ENCODE measurements at regions not wholly inside any gene's neighbourhood (a gene's known extent, or its start where the extent isn't known, plus 50 kb on each side); places are given as distances from the start of the nearest gene placed in this dataset.
"Not testable (repeated sequence)": the region's sequence is repeated elsewhere in the genome, so short reads cannot be mapped to it uniquely, and the experiment has no call there.

GRCh38 chr18:33835419-33835818 lies 257.4 kb downstream of the ASXL3 start:
- Histone ChIP-seq H3K27ac (ENCODE audit: low read depth, low read length) (no peak overlapping the region), H3K27me3 (ENCODE audit: control insufficient read depth in 1 of 2, insufficient read depth in 2 of 2, low read length in 2 of 2) (no peaks in the 10 kb centered on the region), H3K4me1 (ENCODE audit: insufficient read depth, low read length) (peaks cover 7% of the 10 kb centered on the region), H3K9me3 (ENCODE audit: low read length) (no peaks in the 10 kb centered on the region), H3K9ac (ENCODE audit: low read length) (no peak overlapping the region), H3K4me3 (ENCODE audit: low read depth in 1 of 2, low read length in 2 of 2) (no peak overlapping the region), H3K36me3 (ENCODE audit: insufficient read depth, low read length) (no peaks in the 10 kb centered on the region)

GRCh38 chr18:33833842-33834241 lies 255.8 kb downstream of the ASXL3 start:
- H3K4me3 ChIP-seq (ENCODE audit: low read depth in 1 of 2, low read length in 2 of 2): no peak overlapping the region
- no peaks in the 10 kb centered on the region for H3K27me3 ChIP-seq (ENCODE audit: control insufficient read depth in 1 of 2, insufficient read depth in 2 of 2, low read length in 2 of 2)
- no peak overlapping the region for H3K27ac ChIP-seq (ENCODE audit: low read depth, low read length)
- no peak overlapping the region for H3K9ac ChIP-seq (ENCODE audit: low read length)
- H3K4me1 ChIP-seq (ENCODE audit: insufficient read depth, low read length): no peaks in the 10 kb centered on the region
- no peaks in the 10 kb centered on the region for H3K36me3 ChIP-seq (ENCODE audit: insufficient read depth, low read length)
- H3K9me3 ChIP-seq (ENCODE audit: low read length): no peaks in the 10 kb centered on the region

DNA sequence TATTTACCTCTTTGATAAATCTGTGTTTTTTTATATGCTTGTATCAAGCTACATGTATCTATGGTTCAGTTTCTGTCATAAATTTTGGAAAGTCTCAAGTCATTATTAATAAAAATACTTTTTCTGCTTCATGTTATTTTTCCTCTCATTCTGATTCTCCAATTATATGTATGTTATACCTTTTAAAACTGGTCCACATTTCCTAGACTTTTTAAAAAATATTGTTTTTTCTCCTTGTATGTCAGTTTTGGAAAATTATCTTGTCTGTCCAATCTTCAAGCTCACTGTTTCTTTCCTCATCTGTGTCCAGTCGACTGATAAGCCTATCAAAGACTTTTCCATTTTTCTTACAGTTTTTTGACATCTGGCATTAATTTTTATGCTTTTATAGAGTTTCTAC lies 253.4 kb downstream of the ASXL3 start:
- no peaks in the 10 kb centered on the region for H3K9me3 ChIP-seq (ENCODE audit: low read length)
- no peak overlapping the region for H3K4me3 ChIP-seq (ENCODE audit: low read depth in 1 of 2, low read length in 2 of 2)
- H3K36me3 ChIP-seq (ENCODE audit: insufficient read depth, low read length): no peaks in the 10 kb centered on the region
- H3K27me3 ChIP-seq (ENCODE audit: control insufficient read depth in 1 of 2, insufficient read depth in 2 of 2, low read length in 2 of 2): no peaks in the 10 kb centered on the region
- H3K27ac ChIP-seq (ENCODE audit: low read depth, low read length): no peak overlapping the region
- H3K4me1 ChIP-seq (ENCODE audit: insufficient read depth, low read length): no peaks in the 10 kb centered on the region
- no peak overlapping the region for H3K9ac ChIP-seq (ENCODE audit: low read length)

DNA sequence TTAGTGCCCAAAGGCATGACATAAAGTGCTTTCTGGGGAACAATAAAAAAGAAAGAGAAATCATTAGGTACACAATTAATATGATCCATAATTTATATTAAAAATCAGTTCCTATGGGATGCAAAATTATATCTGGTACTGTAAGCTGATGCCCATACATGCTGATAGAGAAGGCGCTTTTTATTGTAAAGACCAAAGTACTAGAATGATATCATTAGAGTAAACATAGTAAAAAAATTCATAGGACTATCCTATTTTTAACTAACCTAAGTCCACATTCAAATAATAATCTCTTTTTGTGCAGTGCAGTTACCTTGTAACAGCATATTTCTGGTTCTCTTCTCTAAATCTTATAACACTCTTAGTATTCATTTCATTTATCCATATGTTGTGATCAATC lies 252.2 kb downstream of the ASXL3 start:
- Histone ChIP-seq H3K9me3 (ENCODE audit: low read length) (no peaks in the 10 kb centered on the region), H3K27ac (ENCODE audit: low read depth, low read length) (no peak overlapping the region), H3K27me3 (ENCODE audit: control insufficient read depth in 1 of 2, insufficient read depth in 2 of 2, low read length in 2 of 2) (no peaks in the 10 kb centered on the region), H3K4me3 (ENCODE audit: low read depth in 1 of 2, low read length in 2 of 2) (no peak overlapping the region), H3K9ac (ENCODE audit: low read length) (no peak overlapping the region), H3K4me1 (ENCODE audit: insufficient read depth, low read length) (no peaks in the 10 kb centered on the region), H3K36me3 (ENCODE audit: insufficient read depth, low read length) (no peaks in the 10 kb centered on the region)

GRCh38 chr18:33828949-33829348 lies 250.9 kb downstream of the ASXL3 start:
- Histone ChIP-seq H3K9me3 (ENCODE audit: low read length) (no peaks in the 10 kb centered on the region), H3K27ac (ENCODE audit: low read depth, low read length) (no peak overlapping the region), H3K4me3 (ENCODE audit: low read depth in 1 of 2, low read length in 2 of 2) (no peak overlapping the region), H3K36me3 (ENCODE audit: insufficient read depth, low read length) (no peaks in the 10 kb centered on the region), H3K4me1 (ENCODE audit: insufficient read depth, low read length) (no peaks in the 10 kb centered on the region), H3K9ac (ENCODE audit: low read length) (no peak overlapping the region), H3K27me3 (ENCODE audit: control insufficient read depth in 1 of 2, insufficient read depth in 2 of 2, low read length in 2 of 2) (no peaks in the 10 kb centered on the region)

DNA sequence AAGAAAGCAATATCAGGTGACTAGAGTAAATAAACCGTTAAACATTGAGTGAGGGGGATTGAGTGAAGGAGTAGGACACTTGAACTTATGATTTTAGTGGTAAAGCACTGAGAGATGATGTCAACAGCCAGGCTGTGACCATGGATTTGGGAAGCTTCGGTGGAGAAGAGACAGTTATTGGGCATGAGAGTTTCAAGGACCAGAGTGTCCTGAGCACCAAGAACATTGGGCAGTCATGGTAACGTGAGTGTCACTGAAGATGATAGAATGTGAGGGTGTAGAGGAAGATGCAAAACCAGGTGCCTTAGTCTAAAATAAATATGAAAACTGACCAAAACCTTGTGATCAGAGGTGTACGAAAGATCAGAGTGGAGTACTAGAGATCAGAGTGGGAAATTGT lies 248.1 kb downstream of the ASXL3 start:
- Histone ChIP-seq H3K27me3 (ENCODE audit: control insufficient read depth in 1 of 2, insufficient read depth in 2 of 2, low read length in 2 of 2) (no peaks in the 10 kb centered on the region), H3K27ac (ENCODE audit: low read depth, low read length) (no peak overlapping the region), H3K9me3 (ENCODE audit: low read length) (no peaks in the 10 kb centered on the region), H3K9ac (ENCODE audit: low read length) (no peak overlapping the region), H3K36me3 (ENCODE audit: insufficient read depth, low read length) (no peaks in the 10 kb centered on the region), H3K4me3 (ENCODE audit: low read depth in 1 of 2, low read length in 2 of 2) (no peak overlapping the region), H3K4me1 (ENCODE audit: insufficient read depth, low read length) (no peaks in the 10 kb centered on the region)

GRCh38 chr18:33821503-33821902 lies 243.5 kb downstream of the ASXL3 start:
- H3K9me3 ChIP-seq (ENCODE audit: low read length): no peaks in the 10 kb centered on the region
- no peak overlapping the region for H3K27ac ChIP-seq (ENCODE audit: low read depth, low read length)
- no peaks in the 10 kb centered on the region for H3K27me3 ChIP-seq (ENCODE audit: control insufficient read depth in 1 of 2, insufficient read depth in 2 of 2, low read length in 2 of 2)
- no peaks in the 10 kb centered on the region for H3K36me3 ChIP-seq (ENCODE audit: insufficient read depth, low read length)
- H3K4me1 ChIP-seq (ENCODE audit: insufficient read depth, low read length): no peaks in the 10 kb centered on the region
- H3K9ac ChIP-seq (ENCODE audit: low read length): no peak overlapping the region
- H3K4me3 ChIP-seq (ENCODE audit: low read depth in 1 of 2, low read length in 2 of 2): no peak overlapping the region

DNA sequence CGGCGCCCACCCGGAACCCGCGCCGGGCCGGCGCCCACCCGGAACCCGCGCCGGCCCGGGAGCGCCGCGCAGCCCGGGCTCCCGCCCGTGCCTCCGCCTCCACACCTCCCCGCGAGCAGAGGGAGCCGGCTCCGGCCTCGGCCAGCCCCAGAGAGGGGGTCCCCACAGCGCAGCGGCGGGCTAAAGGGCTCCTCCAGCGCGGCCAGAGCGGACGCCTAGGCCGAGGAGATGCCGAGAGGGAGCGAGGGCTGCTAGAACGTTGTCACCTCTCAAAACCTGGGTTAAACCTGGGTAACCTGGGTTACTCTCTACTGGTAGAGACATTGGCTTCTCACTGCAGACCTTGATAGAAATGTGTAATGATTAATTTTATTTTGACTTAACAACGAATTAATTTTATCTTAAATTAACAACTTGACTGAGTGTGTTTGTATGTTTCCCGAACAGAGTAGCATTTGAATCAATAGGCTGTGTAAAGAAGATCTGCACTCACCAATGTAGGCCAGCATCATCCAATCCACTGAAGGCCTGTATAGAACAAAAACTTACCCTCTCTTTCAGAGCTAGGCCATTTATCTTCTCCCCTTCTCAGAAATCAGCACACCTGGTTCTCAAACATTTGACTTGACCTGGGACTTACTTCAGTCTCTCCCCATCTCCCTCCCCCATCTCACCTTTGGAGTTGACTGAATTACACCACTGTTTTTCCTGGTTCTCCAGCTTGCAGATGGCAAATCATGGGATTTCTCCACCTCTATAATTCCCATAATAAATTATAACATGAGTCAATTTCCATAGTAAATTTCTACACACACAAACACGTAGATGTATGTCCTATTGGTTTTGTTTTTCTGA lies 242.7 kb downstream of the ASXL3 start:
- H3K27ac ChIP-seq (ENCODE audit: low read depth, low read length): no peak overlapping the region
- no peaks in the 10 kb centered on the region for H3K27me3 ChIP-seq (ENCODE audit: control insufficient read depth in 1 of 2, insufficient read depth in 2 of 2, low read length in 2 of 2)
- no peak overlapping the region for H3K4me3 ChIP-seq (ENCODE audit: low read depth in 1 of 2, low read length in 2 of 2)
- H3K4me1 ChIP-seq (ENCODE audit: insufficient read depth, low read length): no peaks in the 10 kb centered on the region
- H3K9me3 ChIP-seq (ENCODE audit: low read length): no peaks in the 10 kb centered on the region
- no peaks in the 10 kb centered on the region for H3K36me3 ChIP-seq (ENCODE audit: insufficient read depth, low read length)
- H3K9ac ChIP-seq (ENCODE audit: low read length): no peak overlapping the region

- not testable (repeated sequence) for H3K9ac ChIP-seq (ENCODE audit: low read length); H3K4me1 ChIP-seq (ENCODE audit: insufficient read depth, low read length); H3K27me3 ChIP-seq (ENCODE audit: control insufficient read depth in 1 of 2, insufficient read depth in 2 of 2, low read length in 2 of 2); H3K9me3 ChIP-seq (ENCODE audit: low read length); H3K4me3 ChIP-seq (ENCODE audit: low read depth in 1 of 2, low read length in 2 of 2); H3K27ac ChIP-seq (ENCODE audit: low read depth, low read length); H3K36me3 ChIP-seq (ENCODE audit: insufficient read depth, low read length)
Observed at GRCh38 chr18:33819692-33820343, 241.8 kb downstream of the ASXL3 start.

DNA sequence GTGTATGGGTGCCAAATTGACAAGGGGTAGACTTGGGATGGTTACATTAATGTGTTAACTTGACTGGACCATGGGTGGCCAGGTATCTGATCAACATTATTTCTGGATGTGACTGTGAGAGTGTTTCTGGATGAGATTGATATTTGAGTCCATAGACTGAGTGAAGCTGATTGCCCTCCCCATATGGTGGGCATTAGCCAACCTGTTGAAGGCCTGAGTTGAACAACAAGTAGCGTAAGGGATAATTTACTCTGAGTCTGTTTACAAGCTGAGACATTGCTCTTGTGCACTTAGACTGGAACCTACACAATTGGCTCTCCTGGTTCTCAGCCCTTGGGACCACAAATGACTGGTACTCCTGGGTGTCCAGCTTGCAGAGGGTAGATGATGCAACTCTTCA lies 240.1 kb downstream of the ASXL3 start:
- Histone ChIP-seq H3K4me3 (ENCODE audit: low read depth in 1 of 2, low read length in 2 of 2) (no peak overlapping the region), H3K4me1 (ENCODE audit: insufficient read depth, low read length) (no peaks in the 10 kb centered on the region), H3K9me3 (ENCODE audit: low read length) (no peaks in the 10 kb centered on the region), H3K9ac (ENCODE audit: low read length) (no peak overlapping the region), H3K27ac (ENCODE audit: low read depth, low read length) (no peak overlapping the region), H3K27me3 (ENCODE audit: control insufficient read depth in 1 of 2, insufficient read depth in 2 of 2, low read length in 2 of 2) (no peaks in the 10 kb centered on the region), H3K36me3 (ENCODE audit: insufficient read depth, low read length) (no peaks in the 10 kb centered on the region)

GRCh38 chr18:33817096-33817495 lies 239.1 kb downstream of the ASXL3 start:
- no peaks in the 10 kb centered on the region for H3K27me3 ChIP-seq (ENCODE audit: control insufficient read depth in 1 of 2, insufficient read depth in 2 of 2, low read length in 2 of 2)
- no peak overlapping the region for H3K4me3 ChIP-seq (ENCODE audit: low read depth in 1 of 2, low read length in 2 of 2)
- no peaks in the 10 kb centered on the region for H3K36me3 ChIP-seq (ENCODE audit: insufficient read depth, low read length)
- H3K27ac ChIP-seq (ENCODE audit: low read depth, low read length): no peak overlapping the region
- no peak overlapping the region for H3K9ac ChIP-seq (ENCODE audit: low read length)
- H3K4me1 ChIP-seq (ENCODE audit: insufficient read depth, low read length): no peaks in the 10 kb centered on the region
- H3K9me3 ChIP-seq (ENCODE audit: low read length): no peaks in the 10 kb centered on the region

DNA sequence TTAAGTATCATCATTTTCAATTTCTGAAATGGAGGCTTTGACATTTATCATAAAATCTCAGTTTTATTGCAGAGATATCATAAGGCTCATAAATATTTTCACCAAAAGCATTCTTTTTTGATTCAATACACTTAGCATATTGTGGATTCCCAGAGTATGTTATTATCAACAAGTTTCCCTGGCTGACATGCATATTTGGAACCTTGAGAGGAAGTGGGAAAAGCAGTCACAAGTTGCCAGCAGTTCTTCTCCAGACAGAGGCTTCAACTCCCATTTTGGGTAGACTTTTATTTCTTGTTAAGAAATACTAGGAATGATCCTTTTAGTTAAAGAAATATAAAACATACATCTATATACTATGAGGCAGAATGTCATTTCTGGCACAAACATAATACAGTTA lies 236.5 kb downstream of the ASXL3 start:
- Histone ChIP-seq H3K9me3 (ENCODE audit: low read length) (no peaks in the 10 kb centered on the region), H3K4me1 (ENCODE audit: insufficient read depth, low read length) (no peaks in the 10 kb centered on the region), H3K27ac (ENCODE audit: low read depth, low read length) (no peak overlapping the region), H3K9ac (ENCODE audit: low read length) (no peak overlapping the region), H3K4me3 (ENCODE audit: low read depth in 1 of 2, low read length in 2 of 2) (no peak overlapping the region), H3K36me3 (ENCODE audit: insufficient read depth, low read length) (no peaks in the 10 kb centered on the region), H3K27me3 (ENCODE audit: control insufficient read depth in 1 of 2, insufficient read depth in 2 of 2, low read length in 2 of 2) (no peaks in the 10 kb centered on the region)
